Nephron (organoid): ENCODE measurements at regions not wholly inside any gene's neighbourhood (a gene's known extent, or its start where the extent isn't known, plus 50 kb on each side); places are given as distances from the start of the nearest gene placed in this dataset.
"Not testable (repeated sequence)": the region's sequence is repeated elsewhere in the genome, so short reads cannot be mapped to it uniquely, and the experiment has no call there.

ENCODE experiments used
- H3K27ac Mint-ChIP-seq, 3 experiments: 2 replicates each; pipeline ENCODE4 v1.8.0; 2020; ENCODE audit warnings: mixed read lengths in 3 of 3, mild to moderate bottlenecking in 2 of 3, moderate library complexity in 1 of 3
- H3K27me3 Mint-ChIP-seq: 2 replicates; pipeline ENCODE4 v1.8.0; 2021; ENCODE audit warnings: low read depth, mild to moderate bottlenecking, moderate library complexity, mixed read lengths
- H3K36me3 Mint-ChIP-seq: 2 replicates; pipeline ENCODE4 v1.8.0; 2020; ENCODE audit warnings: low read depth, mixed read lengths
- H3K4me1 Mint-ChIP-seq: 2 replicates; pipeline ENCODE4 v1.8.0; 2020; ENCODE audit warnings: mixed read lengths
- H3K4me3 Mint-ChIP-seq, 3 experiments: 2 replicates each; pipeline ENCODE4 v1.8.0; 2020; ENCODE audit warnings: mild to moderate bottlenecking in 3 of 3, mixed read lengths in 3 of 3, moderate library complexity in 2 of 3
- H3K9me3 Mint-ChIP-seq: 2 replicates; pipeline ENCODE4 v1.8.0; 2020; ENCODE audit warnings: mixed read lengths
- TF ChIP-seq, protein P1 (sequence below), 3 experiments: fragments of 200-600 bp; sonication (generic); IDR thresholded peaks; one replicate each; pipeline ENCODE4 v1.5.0; 2021; ENCODE audit warnings: antibody characterized with exemption in 3 of 3; ENCODE audit not compliant: unreplicated experiment in 3 of 3

DNA sequence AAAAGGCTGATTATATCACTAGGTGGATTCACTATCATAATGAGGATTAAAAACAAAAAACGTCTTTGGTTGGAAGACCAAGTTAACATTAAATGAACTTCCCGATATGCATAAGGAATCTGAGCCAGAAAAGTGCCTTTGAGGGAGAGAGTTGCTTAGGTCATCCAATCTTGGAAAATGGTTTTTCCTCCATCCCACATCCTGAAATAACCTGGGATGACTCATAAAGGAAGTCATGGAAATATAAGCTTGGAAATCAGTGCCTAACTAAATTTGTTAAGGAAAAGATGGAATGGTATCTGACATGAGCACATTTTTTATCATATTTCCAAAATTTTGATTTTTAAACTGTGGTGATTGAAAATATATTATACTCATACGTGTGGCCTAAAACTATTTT, 66.0 kb downstream of the KBTBD8 start:
- Mint-ChIP-seq H3K9me3 (peaks cover 13% of the 10 kb centered on the region), H3K36me3 (no peaks in the 10 kb centered on the region), H3K4me1 (no peaks in the 10 kb centered on the region), H3K4me3 (no peak overlapping the region), H3K27ac (no peak overlapping the region), H3K27me3 (peaks cover 3% of the 10 kb centered on the region)
- TF ChIP-seq, protein P1, sequence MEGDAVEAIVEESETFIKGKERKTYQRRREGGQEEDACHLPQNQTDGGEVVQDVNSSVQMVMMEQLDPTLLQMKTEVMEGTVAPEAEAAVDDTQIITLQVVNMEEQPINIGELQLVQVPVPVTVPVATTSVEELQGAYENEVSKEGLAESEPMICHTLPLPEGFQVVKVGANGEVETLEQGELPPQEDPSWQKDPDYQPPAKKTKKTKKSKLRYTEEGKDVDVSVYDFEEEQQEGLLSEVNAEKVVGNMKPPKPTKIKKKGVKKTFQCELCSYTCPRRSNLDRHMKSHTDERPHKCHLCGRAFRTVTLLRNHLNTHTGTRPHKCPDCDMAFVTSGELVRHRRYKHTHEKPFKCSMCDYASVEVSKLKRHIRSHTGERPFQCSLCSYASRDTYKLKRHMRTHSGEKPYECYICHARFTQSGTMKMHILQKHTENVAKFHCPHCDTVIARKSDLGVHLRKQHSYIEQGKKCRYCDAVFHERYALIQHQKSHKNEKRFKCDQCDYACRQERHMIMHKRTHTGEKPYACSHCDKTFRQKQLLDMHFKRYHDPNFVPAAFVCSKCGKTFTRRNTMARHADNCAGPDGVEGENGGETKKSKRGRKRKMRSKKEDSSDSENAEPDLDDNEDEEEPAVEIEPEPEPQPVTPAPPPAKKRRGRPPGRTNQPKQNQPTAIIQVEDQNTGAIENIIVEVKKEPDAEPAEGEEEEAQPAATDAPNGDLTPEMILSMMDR (IDR thresholded peaks at IDR 0.05; ENCODE audit: unreplicated experiment in 3 of 3) = no peak

DNA sequence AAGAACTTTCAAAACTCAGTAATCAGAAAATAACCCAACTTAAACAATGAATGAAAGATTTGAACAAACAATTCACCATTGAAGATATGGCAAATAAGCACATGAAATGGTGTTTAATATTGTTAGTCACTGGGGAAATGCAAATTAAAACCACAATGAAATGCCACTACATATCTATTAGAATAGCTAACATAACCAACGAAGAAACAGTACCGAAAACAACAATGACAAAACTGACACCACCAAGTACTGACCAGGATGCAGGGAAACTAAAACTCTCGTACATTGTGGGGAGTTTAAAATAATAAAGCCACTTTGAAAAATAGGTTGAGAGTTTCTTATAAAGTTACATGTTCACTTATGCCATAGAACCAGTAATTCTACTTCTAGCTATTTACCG, 69.1 kb downstream of the KBTBD8 start:
- no peak overlapping the region for H3K4me3 Mint-ChIP-seq
- H3K9me3 Mint-ChIP-seq = no peaks in the 10 kb centered on the region

DNA sequence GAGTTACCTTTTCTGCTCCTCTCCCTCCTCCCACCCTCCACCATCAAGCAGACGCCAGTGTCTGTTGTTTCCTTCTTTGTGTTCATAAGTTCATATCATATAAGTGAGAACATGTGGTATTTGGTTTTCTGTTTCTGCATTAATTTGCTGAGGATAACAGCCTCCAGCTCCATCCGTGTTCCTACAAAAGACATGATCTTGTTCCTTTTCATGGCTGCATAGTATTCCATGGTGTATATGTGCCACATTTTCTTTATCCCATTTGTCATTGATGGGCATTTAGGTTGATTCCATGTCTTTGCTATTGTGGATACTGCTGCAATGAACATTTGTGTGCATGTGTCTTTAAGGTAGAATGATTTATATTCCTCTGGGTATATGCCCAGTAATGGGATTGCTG, 74.5 kb downstream of the KBTBD8 start:
- not testable (repeated sequence) for H3K27me3 Mint-ChIP-seq, H3K9me3 Mint-ChIP-seq, H3K4me3 Mint-ChIP-seq, H3K4me1 Mint-ChIP-seq, H3K36me3 Mint-ChIP-seq, H3K27ac Mint-ChIP-seq

More for the DNA sequence above, 69.1 kb downstream of the KBTBD8 start:
- H3K36me3 Mint-ChIP-seq = no peaks in the 10 kb centered on the region
- TF ChIP-seq, protein P1 (IDR thresholded peaks at IDR 0.05; ENCODE audit: unreplicated experiment in 3 of 3) = no peak
- H3K27ac Mint-ChIP-seq = no peak overlapping the region
- no peaks in the 10 kb centered on the region for H3K4me1 Mint-ChIP-seq
- H3K27me3 Mint-ChIP-seq = no peaks in the 10 kb centered on the region

DNA sequence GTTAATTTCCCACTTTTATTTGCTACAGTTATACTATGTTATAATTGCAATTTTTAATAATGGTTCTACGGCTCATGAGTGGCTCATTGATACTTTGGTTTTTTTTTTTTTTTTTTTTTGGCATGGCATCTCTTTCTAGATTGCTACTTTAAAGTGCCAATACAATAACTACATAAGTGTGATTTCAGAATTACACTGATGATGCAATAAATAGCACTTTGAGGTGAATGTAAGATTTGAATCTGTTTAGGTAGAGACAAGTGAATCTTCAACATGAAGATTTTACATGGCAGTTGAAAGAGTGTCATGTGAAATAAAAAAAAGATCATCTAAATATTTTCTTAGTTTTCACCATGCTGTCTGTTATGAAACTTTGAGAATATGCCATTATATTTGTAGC, 75.7 kb downstream of the KBTBD8 start:
- no peak overlapping the region for H3K4me3 Mint-ChIP-seq
- TF ChIP-seq, protein P1 (IDR thresholded peaks at IDR 0.05; ENCODE audit: unreplicated experiment in 3 of 3) = no peak
- no peaks in the 10 kb centered on the region for H3K36me3 Mint-ChIP-seq
- peaks cover 7% of the 10 kb centered on the region for H3K4me1 Mint-ChIP-seq
- H3K27me3 Mint-ChIP-seq = no peaks in the 10 kb centered on the region
- no peaks in the 10 kb centered on the region for H3K9me3 Mint-ChIP-seq
- no peak overlapping the region for H3K27ac Mint-ChIP-seq

DNA sequence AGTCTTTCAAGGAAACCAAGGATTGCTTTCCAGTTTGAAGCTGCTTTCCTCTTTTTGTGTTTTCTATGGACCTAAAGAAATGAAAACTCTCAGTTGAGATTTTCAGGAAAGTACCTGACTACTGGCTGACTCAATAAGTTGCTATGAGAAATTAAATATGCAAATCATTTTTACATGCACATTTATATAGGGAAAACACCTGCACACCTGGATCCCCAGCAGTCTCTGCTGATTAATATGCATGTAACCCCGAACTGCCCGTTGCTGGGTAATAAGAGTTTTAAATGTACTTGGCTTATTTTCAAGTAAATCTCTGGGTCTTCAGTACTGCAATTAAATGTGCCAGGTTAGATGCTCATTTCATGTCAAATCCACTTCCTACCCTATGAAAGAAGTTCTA, 77.2 kb downstream of the KBTBD8 start:
- Mint-ChIP-seq H3K4me3 (no peak overlapping the region), H3K27me3 (no peaks in the 10 kb centered on the region), H3K27ac (no peak overlapping the region), H3K4me1 (peaks cover 7% of the 10 kb centered on the region), H3K9me3 (no peaks in the 10 kb centered on the region), H3K36me3 (no peaks in the 10 kb centered on the region)
- TF ChIP-seq, protein P1 (IDR thresholded peaks at IDR 0.05; ENCODE audit: unreplicated experiment in 3 of 3) = no peak

DNA sequence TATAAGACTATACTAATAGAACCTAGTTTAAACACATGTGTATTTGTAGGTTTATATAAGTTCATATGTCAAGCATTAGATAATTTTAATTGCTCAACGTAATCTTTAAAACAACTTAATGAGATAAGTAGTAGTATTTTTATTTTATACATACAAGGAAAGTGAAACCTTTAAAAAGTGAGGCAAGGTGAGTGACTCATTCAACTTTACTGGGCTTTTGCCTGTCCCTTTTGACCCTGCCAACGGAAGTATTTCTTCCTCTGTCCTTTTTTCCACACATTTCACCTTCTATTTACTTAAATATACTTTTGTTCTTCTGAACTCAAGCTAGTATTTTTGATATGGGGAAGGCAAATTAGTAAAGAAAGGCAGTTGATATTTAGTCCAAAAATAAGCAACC, 78.5 kb downstream of the KBTBD8 start:
- TF ChIP-seq, protein P1 (IDR thresholded peaks at IDR 0.05; ENCODE audit: unreplicated experiment in 3 of 3) = no peak
- Mint-ChIP-seq H3K27me3 (no peaks in the 10 kb centered on the region), H3K4me3 (no peak overlapping the region), H3K36me3 (no peaks in the 10 kb centered on the region), H3K4me1 (peaks cover 7% of the 10 kb centered on the region), H3K27ac (no peak overlapping the region), H3K9me3 (no peaks in the 10 kb centered on the region)
